DMS53 (cell line): ENCODE measurements at regions not wholly inside any gene's neighbourhood (a gene's known extent, or its start where the extent isn't known, plus 50 kb on each side); places are given as distances from the start of the nearest gene placed in this dataset.
A peak's percentile ranks its signal among the peaks of the same experiment; 100 is the strongest.

ENCODE experiments used
- DNase-seq: peaks from one replicate; lab custom pipeline; 2025; lab: John Stamatoyannopoulos, UW

DNA sequence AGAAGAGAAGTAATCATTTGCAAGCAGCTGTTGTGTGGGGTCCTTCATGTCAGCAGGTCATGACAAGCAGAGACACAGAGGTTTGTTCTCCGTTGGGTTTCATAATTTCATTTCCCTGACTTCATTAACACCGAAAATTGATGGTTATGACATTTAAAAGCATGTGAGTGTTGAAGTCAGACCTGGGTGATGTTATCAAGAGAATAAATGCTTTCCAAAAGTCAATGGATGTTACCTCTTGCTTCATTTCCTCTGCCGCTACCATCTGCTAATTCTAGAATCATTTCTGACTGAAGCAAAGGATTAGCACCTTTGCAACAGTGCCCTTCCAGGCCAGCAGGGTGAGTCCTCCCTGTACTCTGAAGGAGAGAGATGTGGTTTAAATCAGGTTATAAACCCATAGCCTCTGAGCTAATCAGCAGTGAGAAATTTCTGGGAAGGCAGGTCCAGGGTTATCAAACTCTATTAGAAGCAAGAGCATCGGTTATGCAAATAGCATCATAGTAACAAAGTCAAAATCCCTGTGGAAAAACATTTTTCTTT, 446.2 kb downstream of the PIK3C3 start:
- DNase-seq: peak; percentile 19

DNA sequence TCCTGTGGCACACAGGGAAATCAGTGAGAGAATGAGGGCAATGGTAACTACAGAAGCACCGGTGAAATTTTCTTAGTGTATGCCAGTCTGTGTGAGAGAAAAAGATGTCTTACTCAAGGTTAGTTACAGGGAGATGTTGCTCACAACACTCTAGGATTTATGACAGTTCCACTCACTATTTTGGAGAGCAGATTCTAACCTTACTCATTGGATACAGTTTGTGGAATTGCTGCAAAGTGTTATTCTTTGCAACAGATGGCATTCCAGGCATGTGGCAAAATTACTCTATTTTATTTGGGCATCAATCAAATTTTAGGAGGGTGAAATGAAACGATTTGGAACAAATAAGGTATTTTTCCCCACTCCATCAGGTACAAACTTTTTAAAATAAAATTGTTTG, 449.1 kb downstream of the PIK3C3 start:
- no peak for DNase-seq

DNA sequence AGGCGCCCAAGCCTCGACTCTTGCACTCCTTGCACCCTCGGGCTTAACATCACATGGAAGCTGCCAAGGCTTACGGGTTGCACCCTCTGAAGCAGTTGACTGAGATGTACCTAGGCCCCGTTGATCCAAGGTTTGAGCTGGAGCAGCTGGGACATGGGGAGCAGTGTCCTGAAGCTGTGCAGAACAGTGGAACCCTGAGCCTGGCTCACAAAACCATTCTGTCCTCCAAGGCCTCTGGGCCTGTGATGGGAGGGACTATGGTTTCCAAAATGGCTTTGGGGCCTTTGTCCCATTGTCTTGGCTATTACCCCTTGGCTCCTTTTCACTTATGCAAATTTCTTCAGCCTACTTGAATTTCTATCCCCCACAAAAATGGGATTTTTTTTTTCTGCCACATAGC, 454.0 kb downstream of the PIK3C3 start:
- DNase-seq: no peak

DNA sequence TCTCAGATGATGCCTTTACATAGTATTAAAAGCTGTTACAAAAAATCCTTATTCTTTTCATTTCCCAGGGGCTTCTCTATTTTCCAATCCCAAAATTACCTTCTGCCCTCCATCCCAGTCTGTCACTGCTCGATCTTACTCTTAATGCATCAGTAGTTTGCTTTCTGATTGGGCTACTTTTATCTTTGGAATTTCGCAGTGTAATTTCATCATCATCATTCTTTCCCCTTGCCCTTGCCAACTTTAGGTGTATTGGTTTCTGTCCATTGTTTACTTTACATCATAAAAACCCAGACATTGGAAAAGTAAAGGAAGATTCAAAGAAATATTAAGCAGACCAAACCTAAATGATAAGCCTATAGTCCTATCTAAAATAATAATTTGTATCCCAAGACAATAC, 457.2 kb downstream of the PIK3C3 start:
- no peak for DNase-seq

DNA sequence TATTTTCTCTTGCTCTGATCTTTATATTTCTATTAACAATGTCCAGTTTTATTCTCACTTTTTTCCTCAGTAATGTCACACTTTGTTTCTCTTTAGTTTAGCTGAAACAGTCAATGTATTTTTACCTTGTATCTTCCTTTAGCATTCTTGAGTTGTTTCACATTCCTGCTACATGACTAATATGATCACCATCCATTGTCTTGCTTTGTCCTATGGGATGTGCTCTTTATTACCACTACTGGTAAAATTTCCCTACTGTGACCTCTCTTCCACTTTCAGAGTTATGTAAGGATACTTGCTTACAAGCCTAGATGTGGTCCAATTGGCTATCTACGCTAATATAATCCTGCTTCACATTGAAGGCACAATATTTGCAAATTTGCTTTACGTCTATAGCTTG, 457.9 kb downstream of the PIK3C3 start:
- DNase-seq: peak; percentile 30

DNA sequence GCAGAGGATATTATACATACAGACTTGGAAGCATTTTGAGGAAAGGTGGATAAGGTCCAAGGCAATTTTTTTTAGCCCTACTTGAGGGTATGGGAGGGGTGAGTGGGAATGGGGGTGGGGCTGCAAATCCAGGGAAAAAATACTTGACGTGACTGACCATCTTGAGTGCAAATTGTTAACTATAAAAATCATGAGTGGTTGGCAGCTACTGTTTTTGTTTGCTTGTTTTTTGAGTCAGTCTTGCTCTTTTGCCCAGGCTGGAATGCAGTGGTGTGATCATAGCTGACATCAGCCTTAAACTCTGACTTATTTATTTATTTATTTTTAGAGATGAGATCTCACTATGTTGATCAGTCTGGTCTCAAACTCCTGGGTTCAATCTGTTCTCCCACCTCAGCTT, 458.8 kb downstream of the PIK3C3 start:
- DNase-seq: peak; percentile 20

DNA sequence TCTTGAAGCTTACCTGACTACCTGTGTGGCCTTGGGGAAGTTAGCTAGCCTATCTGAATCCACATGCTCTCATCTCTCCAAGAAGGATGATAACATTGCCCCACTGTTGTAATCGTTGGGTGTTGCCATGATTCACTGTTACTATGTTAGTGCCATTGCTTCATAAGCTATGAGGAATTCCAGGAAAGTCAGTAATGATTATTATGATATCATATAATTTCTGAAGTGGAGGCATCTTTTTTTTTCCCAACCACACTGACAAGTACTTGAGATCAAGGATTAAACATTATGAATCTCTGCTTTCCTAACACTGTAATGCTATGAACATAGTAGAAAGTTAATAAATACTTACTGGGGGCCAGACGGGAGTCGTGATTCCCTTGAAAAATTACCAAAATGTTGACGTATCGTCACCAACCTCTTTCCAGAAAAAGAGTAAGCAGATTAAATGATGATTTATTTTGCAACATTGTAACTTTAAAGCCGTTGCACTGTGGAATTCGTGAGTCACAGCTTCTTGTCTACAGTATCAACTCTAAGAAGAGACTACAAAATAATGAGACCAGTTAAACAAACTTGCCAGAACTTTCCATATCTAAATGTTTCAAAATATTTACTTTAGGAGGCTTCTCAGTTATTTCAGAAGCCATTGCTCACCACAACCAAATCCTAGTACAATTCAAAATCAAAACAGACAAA, 459.9 kb downstream of the PIK3C3 start:
- DNase-seq: no peak

DNA sequence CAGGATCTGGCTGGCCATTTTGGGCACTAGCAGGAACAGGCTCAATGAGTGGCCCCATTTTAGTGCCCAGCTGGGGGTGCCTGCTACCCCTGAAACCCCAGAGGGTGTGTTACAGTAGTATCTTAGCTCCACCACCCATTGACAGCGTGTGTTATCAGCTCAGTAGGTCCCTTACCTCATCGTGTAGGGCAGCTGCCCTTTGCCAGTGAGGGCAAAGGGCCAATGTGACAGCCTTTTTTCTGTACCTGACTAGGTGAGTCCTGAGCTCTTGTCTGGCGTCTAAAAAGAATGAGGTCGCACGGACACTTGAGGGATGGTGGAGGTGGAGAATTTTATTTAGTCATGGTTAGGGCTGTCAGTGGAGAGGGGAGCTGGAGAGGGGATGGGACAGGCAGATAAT, 462.2 kb downstream of the PIK3C3 start:
- DNase-seq: no peak

DNA sequence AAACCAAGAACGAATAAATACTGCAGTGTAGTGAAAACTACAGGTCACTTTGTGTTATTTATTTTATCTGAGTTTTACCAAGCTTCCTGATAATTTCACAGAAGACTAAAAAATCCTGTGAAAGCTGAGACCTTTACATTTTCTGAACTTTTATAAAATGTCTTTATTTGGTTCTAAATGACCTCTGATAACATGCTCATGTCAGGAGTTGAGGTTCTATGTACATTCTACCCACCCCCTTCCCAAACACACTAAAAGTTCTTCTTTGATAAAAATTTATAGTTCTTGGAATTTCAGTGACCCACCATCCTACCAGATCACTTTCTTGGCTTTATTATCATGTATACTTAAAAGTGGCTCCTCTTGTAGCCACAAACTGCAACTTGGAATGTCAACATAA, 463.1 kb downstream of the PIK3C3 start:
- no peak for DNase-seq

DNA sequence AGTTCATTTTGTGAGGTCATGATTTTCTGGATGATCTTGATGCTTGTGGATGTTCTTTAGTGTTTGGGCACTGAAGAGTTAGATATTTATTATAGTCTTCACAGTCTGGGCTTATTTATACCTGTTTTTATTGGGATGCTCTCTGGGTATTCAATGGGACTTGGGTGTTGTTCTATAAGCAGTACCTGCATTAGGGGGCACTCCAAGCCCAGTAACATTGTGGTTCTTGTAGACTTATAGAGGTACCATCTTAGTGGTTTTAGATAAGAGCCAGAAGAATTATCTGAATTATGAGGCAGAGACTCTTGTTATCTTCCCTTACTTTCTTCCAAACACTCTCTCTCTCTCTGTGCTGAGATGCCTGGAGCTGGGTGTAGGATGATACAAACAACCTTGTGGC, 470.0 kb downstream of the PIK3C3 start:
- peak; percentile 25 for DNase-seq

DNA sequence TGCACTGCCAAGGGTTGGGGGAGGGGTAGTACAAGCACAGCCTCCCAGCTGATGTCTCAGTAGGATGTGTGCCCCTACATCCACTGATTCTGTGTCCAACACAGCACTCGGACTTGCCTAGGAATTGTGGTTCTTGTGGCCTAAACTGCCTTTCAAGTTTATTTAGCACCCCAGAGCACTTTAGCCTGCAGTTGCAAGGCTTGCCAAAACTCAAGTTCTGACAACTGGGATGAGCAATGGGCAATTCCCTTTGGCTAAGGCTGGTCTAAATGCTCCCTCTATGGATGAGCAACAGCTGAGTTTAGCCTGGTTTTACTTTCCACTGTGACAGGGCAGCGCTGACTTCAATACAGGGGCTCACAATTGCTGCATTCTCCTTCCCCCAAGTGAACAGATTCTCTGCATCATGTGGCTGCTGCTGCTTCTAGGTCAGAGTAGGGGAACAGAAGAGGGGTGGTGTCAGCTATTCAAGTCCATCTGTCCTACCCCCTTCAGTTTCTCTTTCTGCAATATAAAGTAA, 471.5 kb downstream of the PIK3C3 start:
- no peak for DNase-seq

DNA sequence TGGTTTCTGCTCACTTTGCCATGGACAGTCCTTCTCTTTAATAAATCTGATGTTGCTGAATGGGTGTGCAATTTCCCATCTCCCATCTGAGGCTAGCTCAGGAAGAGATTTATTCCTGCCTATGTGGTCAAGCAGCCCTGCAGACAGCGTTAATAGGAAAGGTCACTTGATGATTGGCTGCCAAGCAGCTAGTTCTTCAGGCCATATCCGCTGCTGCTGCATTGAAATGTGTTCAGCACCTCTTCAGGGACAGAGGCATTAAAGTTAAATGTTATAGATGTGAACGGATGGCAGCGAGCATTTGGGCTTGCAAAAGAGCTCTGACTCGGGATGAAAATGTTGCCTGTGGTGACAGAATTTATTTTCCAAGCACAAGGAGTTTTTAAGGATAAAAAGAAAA, 474.2 kb downstream of the PIK3C3 start:
- DNase-seq: no peak

DNA sequence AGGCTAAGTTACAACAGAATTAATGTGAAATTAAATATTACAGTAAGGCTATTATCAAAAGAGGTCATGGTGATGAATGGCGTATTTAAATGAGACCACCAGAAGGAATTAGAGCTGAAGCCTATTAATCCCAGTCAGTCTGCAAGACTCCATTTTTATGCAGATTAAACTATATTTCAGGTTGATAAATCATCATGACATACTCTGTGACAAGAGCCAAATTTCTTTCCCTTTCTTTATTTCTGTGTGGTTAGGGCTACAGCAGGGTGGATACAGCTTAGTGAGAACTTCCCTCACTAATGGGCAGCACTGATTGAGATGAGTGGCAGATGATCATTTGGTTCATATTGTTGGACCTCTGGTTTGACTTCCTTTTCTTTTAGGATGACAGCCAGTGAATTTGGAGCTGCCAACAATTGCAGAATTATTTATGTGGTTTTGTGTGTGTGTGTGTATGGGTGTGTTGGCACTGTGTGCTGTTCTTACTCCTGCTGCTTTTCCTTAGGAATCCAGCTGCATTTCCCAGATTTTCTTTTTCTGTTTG, 481.3 kb downstream of the PIK3C3 start:
- DNase-seq: no peak

DNA sequence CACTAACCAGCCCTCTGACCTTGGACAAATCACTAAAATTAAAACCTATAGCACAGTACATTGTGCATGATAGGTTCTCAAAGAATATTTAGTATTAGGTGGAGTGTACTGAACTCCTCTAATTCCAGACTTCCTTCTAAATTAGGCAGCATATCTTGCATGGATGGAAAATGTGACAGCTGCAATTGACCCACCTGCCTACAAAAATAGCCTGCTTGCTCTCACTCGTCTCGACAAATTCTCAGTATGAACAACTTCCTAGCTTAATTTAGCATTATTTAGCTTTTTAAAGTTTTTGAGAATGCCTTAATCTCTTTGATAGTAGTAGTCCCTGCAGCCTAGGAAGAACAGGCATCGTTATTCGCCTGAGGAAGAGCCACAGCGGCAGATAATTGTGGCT, 482.0 kb downstream of the PIK3C3 start:
- DNase-seq: no peak

DNA sequence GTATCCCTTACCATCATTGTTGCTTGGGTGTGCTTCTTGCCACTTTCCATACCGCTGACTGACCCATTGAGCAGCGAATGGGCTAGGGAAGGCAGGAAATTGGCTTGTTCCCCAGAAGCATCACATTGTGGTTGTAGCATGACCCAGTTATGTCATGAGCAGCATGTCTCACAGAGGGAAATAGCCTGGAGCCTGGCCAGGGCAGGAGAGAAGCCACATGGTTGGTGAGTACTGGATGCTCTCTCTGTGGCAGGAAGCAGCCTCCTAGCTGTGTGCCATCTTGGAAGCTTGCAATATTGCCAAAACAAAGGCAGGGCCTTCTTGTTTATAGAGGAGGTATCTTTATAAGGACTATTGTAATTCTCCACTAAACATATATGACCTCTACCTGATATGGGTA, 482.6 kb downstream of the PIK3C3 start:
- no peak for DNase-seq

DNA sequence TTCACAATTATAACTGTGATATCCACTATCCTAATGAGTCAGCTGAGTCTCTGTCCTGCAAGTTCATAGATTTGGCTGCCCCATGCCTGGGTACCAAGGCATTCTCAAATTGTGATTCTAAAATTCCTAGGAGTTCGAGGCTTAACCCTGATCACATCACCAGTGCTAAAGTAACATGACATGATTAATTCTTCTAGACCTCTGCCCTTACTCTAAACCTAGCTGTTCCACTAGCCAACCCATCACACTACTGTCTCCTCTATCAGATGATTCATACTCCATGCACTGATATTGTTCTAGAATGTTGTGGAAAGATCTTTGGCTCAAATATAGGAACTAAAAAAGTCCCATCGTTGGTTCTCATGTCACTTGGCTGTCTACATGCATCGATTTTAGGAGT, 487.6 kb downstream of the PIK3C3 start:
- no peak for DNase-seq

DNA sequence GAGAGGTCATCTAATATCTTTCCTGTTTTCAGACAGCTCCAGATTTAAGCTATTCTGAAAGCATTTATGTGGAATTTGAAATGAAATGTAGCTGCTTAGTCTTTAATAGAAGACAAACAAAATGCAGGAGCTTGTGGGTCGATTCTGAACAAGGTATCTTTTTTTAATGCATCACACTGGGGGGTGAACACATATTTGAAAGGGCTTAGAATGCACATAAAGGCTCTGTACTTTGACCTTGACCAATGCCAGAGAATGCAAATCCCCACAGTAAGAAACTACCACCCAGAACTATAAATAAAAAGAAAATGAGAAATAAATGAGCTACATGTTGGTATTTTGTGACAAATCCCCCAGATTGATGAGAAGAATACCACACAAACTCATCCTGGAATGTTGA, 489.3 kb downstream of the PIK3C3 start:
- DNase-seq: no peak

DNA sequence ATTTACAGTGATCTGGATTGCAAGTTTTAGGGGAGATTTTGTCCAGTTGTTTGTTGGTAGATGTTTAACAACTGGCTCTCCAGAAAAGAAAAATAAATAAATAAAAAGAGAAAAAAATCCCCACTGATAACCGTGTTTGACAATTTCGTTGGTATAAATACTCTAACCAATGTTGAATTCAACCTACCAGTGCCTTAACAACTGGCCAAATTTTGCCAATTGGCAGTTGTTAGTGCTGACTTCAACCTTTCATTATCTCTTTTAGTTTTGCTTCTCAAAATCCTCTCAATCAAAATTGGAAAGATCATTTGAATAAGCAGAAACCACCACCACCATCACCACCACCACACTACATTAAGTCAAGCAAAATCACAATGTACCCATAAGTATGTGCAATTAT, 490.3 kb downstream of the PIK3C3 start:
- no peak for DNase-seq

DNA sequence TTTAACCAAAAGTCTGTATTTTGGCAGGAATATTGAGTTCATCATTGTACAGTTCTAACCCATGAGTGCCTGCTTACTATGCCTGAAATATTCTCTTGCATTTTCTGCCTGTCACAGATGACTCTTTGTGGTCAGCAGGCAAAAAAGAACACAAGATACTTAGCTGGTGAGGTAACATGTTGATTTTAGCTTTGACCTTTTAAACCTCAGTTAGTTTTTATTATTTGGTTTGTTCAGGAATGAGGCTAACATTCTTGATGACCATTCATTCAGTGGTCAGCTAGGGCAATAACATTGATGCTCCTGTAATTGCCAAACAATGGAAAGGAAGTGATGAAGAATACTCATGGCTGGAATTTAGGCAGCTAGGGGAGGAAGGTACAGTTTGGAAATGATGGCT, 491.2 kb downstream of the PIK3C3 start:
- no peak for DNase-seq

DNA sequence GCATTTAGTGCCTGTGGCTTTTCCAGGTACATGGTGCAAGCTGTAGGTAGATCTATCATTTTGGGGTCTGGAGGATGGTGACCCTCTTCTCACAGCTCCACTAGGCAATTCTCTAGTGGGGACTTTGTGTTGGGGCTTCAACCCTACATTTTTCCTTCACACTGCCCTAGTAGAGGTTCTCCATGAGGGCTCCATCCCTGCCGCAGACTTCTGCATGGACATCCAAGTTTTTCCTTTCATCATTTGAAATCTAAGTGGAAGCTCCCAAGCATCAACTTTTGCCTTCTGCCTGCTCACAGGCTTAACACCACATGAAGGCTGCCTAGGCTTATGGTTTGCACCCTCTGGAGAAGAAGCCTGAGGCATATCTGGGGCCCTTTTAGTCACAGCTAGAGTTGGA, 492.7 kb downstream of the PIK3C3 start:
- peak; percentile 23 for DNase-seq

DNA sequence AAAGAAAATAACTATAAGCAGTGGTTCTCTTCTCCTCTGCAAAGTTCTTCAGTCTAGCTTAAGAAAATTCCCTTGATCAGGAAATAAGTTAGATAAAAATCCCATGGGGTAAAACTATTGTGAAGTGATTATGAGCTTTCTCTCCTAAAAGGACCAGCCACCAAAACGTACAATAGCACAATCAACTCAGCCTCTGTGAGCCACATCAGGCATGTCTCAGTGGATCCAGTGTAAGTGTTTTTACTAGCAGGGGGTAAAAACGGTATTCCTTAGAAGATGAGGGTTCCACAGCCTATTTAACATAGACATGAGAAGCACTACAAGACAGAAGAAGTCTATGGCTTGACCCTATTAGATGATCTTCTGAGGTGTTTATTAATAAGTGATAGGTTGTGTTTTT, 503.2 kb downstream of the PIK3C3 start:
- DNase-seq: no peak

DNA sequence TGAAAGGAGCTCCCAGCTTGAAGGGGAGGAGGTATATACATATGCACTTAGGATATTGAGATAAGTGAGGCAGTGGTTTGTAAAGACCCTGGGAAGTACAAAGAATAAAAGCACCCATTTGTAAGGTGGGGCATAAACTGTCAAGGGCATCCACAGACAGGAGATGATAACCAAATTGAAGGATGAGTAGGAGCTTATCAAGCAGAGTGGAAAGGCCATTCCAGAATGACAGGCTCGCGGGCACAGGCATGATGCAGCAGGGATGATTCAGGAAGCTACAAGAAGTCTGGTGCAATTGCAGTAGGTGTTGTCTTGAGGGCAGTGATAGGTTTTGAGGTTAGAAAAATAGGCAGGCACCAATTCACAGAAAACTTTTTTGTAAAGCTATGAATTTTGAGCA, 504.8 kb downstream of the PIK3C3 start:
- no peak for DNase-seq

DNA sequence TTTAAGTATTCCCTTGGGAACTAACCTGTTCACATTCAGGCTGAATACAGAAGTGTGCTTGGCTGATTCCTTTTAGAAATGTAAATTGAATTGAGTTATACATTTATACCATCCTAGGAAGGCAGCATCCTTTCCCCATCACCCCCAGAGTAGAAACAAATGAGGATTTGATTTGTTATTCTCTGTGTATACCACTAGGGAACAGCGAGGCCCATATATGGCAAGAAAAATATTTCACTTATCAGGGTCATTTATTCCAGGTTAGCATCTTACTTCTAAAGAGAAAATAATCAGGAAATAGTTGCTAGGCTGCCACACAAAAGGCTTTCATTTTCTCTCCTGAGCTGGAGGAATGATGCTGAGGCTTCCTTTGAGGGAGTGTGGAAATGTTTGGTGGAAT, 516.9 kb downstream of the PIK3C3 start:
- DNase-seq: no peak

DNA sequence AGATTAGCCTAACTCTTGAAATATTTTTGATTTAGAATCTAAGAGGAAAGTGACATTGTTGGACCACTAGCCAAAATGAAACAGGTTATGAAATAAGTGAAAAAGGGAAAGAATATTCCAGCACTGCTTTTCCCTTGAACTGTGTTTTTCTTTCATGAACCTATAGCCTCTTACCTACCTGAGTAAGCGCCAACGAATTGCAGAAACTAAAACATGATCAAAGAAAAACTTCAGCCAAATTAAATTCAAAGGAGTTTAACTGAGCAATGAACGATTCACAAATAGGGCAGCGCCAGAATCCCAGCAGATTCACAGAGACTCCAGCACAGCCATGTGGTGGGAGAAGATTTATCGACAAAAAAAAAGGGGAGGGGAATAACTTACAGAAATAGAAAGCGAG, 518.6 kb downstream of the PIK3C3 start:
- no peak for DNase-seq
